GM21381 (cell line): ENCODE measurements at regions not wholly inside any gene's neighbourhood (a gene's known extent, or its start where the extent isn't known, plus 50 kb on each side); places are given as distances from the start of the nearest gene placed in this dataset.
"Not testable (repeated sequence)": the region's sequence is repeated elsewhere in the genome, so short reads cannot be mapped to it uniquely, and the experiment has no call there.

ENCODE experiments used
- ATAC-seq: cut with Tn5 transposase; IDR thresholded peaks from one replicate; pipeline ENCODE4 v1.9.1; 2021; ENCODE audit warnings: mild to moderate bottlenecking, moderate library complexity; ENCODE audit not compliant: unreplicated experiment

GRCh38 chr10:121317374-121317773, 280.9 kb downstream of the FGFR2 start:
- ATAC-seq = no peak

- no peak for ATAC-seq
Measured at GRCh38 chr10:121322046-121322445, 276.2 kb downstream of the FGFR2 start.

- no peak for ATAC-seq
Measured at GRCh38 chr10:121322776-121323175, 275.5 kb downstream of the FGFR2 start.

DNA sequence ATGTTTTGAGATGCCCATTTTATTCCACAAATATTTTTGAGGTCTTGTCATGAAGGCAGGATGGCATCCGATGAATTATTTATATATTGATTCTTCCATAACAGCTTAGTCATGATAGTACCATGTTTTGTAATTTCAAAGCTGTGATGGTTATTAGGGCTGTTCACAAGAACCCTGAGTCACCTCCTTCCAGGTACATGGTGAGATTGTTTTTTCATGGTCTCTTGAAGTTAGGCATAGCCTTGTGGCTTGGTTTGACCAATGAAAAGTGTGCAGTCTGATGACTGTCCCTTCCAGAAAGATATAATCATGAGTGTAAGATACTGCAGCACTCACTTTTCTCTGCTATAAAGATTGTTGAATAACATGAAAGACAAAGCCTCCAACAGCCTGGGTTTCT, 274.8 kb downstream of the FGFR2 start:
- no peak for ATAC-seq

- no peak for ATAC-seq
Measured at GRCh38 chr10:121324678-121325213, 273.5 kb downstream of the FGFR2 start.

DNA sequence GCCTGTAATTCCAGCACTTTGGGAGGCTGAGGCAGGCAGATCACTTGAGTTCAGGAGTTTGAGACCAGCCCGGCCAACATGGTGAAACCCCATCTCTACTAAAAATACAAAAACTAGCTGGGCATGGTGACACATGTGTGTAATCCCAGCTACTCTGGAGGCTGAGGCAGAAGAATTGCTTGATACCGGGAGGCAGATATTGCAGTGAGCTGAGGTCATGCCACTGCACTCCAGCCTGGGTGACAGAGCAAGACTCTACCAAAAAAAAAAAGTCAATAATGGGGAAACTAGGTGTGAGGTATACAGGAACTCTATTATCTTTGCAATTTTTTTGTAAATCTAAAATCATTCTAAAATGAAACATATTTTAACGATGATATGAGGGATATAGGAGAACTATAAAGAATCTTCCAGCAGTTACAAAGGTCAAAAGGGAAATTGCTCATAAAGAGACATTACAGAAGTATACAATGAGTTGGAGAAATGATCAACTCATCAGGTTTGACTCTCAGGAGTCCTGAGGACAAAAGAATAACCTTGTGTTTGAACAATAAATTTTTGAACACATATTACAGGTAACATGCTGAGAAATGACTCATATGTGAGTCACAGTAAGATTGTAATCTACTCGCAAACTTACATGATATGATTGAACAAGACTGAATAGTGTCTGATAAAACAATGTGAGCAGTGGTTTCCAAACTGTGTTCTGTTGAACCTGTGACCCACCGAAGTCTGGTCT, 272.6 kb downstream of the FGFR2 start:
- no peak for ATAC-seq

- ATAC-seq = no peak
Measured at GRCh38 chr10:121326905-121327304, 271.3 kb downstream of the FGFR2 start.

DNA sequence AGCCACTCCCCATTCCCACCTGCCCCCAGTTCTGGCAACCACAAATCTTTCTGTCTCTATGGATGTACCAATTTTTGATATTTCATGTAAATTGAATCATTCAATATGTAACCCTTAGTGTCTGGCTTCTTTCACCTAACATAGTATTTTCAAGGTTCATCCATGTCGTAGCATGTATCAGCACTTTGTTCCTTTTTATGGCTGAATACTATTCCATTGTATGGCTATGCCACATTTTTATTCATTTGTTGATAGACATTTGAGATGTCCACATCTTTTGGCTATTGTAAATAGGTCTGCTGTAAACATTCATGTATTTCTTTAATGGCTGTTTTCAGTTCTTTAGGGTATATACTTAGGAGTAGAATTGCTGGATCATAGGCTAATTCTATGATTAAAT, 270.5 kb downstream of the FGFR2 start:
- no peak for ATAC-seq

DNA sequence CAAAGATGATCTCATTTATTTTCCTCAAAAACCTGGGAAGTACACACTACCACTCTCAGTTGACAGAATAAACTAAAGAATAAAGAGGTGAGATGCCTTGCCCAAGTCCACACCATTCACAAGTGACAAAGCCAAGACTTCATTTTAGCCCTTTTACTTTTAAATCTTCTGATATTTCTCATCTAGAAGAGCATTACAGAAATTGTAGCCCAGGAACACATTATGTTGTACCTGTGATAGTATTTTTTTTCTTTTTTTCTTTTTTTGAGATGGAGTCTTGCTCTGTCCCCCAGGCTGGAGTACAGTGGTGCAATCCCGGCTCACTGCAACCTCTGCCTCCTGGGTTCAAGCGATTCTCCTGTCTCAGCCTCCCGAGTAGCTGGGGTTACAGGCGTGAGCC, 268.6 kb downstream of the FGFR2 start:
- not testable (repeated sequence) for ATAC-seq

DNA sequence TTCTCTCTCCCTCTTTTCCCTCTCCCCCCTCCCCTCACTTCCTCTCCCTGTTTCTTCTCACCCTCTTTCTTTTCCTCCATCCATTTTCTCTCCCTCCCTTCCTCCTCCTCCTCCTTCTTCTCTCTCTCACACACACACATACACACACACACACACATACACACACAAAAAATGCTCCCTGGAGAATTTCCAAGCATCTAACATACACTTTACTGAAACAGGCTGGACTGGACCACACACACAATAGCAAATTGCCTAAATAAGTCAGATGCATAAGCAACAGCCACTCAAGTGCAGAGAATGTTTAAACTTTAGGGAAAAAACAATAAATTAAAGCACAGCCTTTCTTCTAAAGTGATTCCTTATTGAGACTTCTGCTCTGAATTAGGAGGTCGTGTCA, 267.7 kb downstream of the FGFR2 start:
- ATAC-seq = no peak

DNA sequence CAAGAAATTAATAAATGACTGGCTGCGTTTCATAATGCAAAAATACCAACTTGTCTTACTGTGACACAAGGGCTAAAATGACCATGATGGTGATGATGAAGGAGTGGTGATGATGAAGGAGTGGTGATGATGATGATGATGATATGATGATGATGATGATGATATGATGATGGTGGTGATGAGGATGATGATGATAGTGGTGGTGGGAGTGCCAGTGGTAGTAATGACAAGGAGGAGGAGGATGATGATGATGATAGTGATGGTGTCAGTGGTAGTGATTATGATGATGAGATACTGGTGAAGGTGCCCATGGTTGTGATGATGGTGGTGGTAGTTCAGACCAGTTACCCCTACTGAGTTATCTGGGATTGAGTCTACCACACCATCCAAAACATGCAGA, 265.9 kb downstream of the FGFR2 start:
- ATAC-seq = no peak

GRCh38 chr10:121332829-121333765, 265.1 kb downstream of the FGFR2 start:
- no peak for ATAC-seq

DNA sequence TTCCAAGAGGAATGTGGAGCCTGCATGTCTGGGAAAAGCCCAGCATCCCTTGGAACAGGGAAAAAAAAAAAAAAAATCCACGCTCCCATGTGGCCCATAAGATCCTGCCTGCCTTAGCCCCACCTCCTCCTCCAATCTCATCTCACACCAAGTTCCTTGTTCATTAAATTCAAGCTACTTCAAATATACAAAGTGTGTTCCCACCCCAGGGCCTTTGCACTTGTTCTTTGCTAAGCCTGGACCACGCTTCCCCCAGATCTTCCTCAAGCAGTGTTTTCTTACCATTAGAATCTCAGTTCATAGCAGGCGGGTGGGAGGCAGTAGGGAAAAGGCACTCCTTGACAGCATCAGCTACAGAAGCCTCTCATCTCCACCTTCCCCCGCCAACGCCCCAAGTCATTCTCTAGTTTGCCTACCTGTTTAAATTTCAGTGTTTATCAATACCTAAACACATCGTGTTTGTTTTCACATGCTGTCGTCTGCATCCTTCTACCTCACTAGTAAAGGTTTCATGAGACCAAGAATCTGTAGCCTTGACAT, 262.8 kb downstream of the FGFR2 start:
- no peak for ATAC-seq

DNA sequence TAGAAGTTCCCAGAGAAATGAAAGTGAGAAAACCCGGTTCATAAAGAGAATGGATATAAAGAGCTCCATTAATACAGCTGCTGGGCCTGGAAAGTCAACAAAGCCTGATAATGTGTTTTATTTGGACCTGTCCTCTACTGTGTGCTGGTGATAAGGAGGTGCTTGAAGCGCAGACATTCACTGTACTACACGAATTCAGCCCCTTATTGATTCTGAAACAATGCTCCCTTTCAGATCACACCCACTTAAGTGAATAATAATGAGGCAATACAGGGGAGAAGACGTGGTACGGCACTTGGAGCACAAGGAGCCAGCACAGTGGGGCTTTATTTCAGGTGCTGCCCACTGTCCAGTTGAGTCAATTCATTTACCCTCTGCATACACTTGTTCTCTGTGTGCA, 260.8 kb downstream of the FGFR2 start:
- ATAC-seq = no peak

- ATAC-seq = no peak
Measured at GRCh38 chr10:121338206-121338980, 259.9 kb downstream of the FGFR2 start.

GRCh38 chr10:121339114-121339513, 259.1 kb downstream of the FGFR2 start:
- ATAC-seq = no peak

- no peak for ATAC-seq
Measured at GRCh38 chr10:121340271-121340831, 257.9 kb downstream of the FGFR2 start.

GRCh38 chr10:121351540-121351939, 246.7 kb downstream of the FGFR2 start:
- ATAC-seq = no peak

DNA sequence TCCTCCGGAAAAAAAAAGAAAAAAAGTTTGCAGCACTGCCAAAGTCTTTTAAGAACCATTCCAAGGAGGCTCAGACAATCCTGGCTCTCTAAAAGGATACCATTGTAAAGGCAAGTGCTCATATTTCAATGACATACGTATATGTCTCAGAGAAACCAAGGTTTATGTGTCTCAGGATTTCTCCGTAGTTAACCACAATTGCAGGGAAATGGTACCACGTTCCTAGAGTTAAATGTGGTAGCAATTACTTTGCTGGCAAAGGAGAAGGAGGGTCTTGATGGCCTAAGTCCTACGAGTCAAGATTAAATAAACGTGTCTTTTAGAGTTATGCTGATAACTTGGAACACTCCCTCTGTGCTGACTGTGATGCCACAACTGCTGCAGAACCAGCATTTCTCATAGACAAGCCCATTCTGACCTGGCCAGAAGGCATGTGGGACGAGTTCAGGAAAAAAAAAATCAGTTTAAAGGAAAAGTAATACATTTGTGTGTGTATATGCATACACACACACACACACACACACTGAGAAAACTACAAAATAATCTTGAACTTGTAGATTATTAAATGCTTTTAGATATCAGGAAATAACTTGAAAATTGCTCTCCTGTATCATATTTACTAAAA, 245.9 kb downstream of the FGFR2 start:
- no peak for ATAC-seq

GRCh38 chr10:121355161-121355560, 243.1 kb downstream of the FGFR2 start:
- no peak for ATAC-seq
